Nephron (organoid): ENCODE measurements at regions not wholly inside any gene's neighbourhood (a gene's known extent, or its start where the extent isn't known, plus 50 kb on each side); places are given as distances from the start of the nearest gene placed in this dataset.
A peak's percentile ranks its signal among the peaks of the same experiment; 100 is the strongest.

Experiments used
- H3K27ac Mint-ChIP-seq, 3 experiments: 2 replicates each; pipeline ENCODE4 v1.8.0; 2020; ENCODE audit warnings: mixed read lengths in 3 of 3, mild to moderate bottlenecking in 2 of 3, moderate library complexity in 1 of 3
- H3K27me3 Mint-ChIP-seq: 2 replicates; pipeline ENCODE4 v1.8.0; 2021; ENCODE audit warnings: low read depth, mild to moderate bottlenecking, moderate library complexity, mixed read lengths
- H3K36me3 Mint-ChIP-seq: 2 replicates; pipeline ENCODE4 v1.8.0; 2020; ENCODE audit warnings: low read depth, mixed read lengths
- H3K4me1 Mint-ChIP-seq: 2 replicates; pipeline ENCODE4 v1.8.0; 2020; ENCODE audit warnings: mixed read lengths
- H3K4me3 Mint-ChIP-seq, 3 experiments: 2 replicates each; pipeline ENCODE4 v1.8.0; 2020; ENCODE audit warnings: mild to moderate bottlenecking in 3 of 3, mixed read lengths in 3 of 3, moderate library complexity in 2 of 3
- H3K9me3 Mint-ChIP-seq: 2 replicates; pipeline ENCODE4 v1.8.0; 2020; ENCODE audit warnings: mixed read lengths
- CTCF ChIP-seq, 3 experiments: fragments of 200-600 bp; sonication (generic); IDR thresholded peaks; one replicate each; pipeline ENCODE4 v1.5.0; 2021; ENCODE audit warnings: antibody characterized with exemption in 3 of 3; ENCODE audit not compliant: unreplicated experiment in 3 of 3

GRCh38 chr10:78260680-78261079, 227.0 kb downstream of the RPS24 start:
- Mint-ChIP-seq H3K4me3 (no peak overlapping the region), H3K4me1 (peaks cover 28% of the 10 kb centered on the region), H3K27me3 (no peaks in the 10 kb centered on the region), H3K36me3 (no peaks in the 10 kb centered on the region), H3K27ac (peak overlapping the region in 2 of 3 experiments; percentile 8 to 19), H3K9me3 (no peaks in the 10 kb centered on the region)
- no peak for TF ChIP-seq CTCF (IDR thresholded peaks at IDR 0.05; ENCODE audit: unreplicated experiment in 3 of 3)

- no peaks in the 10 kb centered on the region for H3K27me3 Mint-ChIP-seq
- no peak overlapping the region for H3K4me3 Mint-ChIP-seq
- H3K36me3 Mint-ChIP-seq: no peaks in the 10 kb centered on the region
- no peak overlapping the region for H3K27ac Mint-ChIP-seq
- H3K9me3 Mint-ChIP-seq: no peaks in the 10 kb centered on the region
- no peak for TF ChIP-seq CTCF (IDR thresholded peaks at IDR 0.05; ENCODE audit: unreplicated experiment in 3 of 3)
- H3K4me1 Mint-ChIP-seq: peaks cover 33% of the 10 kb centered on the region
Measured at GRCh38 chr10:78261291-78261690, 227.6 kb downstream of the RPS24 start.

- Mint-ChIP-seq H3K27me3 (no peaks in the 10 kb centered on the region), H3K4me3 (no peak overlapping the region), H3K27ac (no peak overlapping the region), H3K36me3 (no peaks in the 10 kb centered on the region), H3K9me3 (peaks cover 4% of the 10 kb centered on the region), H3K4me1 (peaks cover 44% of the 10 kb centered on the region)
- no peak for TF ChIP-seq CTCF (IDR thresholded peaks at IDR 0.05; ENCODE audit: unreplicated experiment in 3 of 3)
Measured at GRCh38 chr10:78262860-78263259, 229.2 kb downstream of the RPS24 start.

- no peaks in the 10 kb centered on the region for H3K27me3 Mint-ChIP-seq
- no peak for TF ChIP-seq CTCF (IDR thresholded peaks at IDR 0.05; ENCODE audit: unreplicated experiment in 3 of 3)
- H3K4me1 Mint-ChIP-seq: peaks cover 51% of the 10 kb centered on the region
- peaks cover 4% of the 10 kb centered on the region for H3K9me3 Mint-ChIP-seq
- H3K4me3 Mint-ChIP-seq: no peak overlapping the region
- no peaks in the 10 kb centered on the region for H3K36me3 Mint-ChIP-seq
- H3K27ac Mint-ChIP-seq: no peak overlapping the region
Measured at GRCh38 chr10:78263521-78263988, 229.9 kb downstream of the RPS24 start.

- TF ChIP-seq CTCF (IDR thresholded peaks at IDR 0.05; ENCODE audit: unreplicated experiment in 3 of 3): no peak
- no peaks in the 10 kb centered on the region for H3K27me3 Mint-ChIP-seq
- no peak overlapping the region for H3K27ac Mint-ChIP-seq
- H3K9me3 Mint-ChIP-seq: peaks cover 4% of the 10 kb centered on the region
- H3K4me1 Mint-ChIP-seq: peaks cover 59% of the 10 kb centered on the region
- H3K36me3 Mint-ChIP-seq: no peaks in the 10 kb centered on the region
- no peak overlapping the region for H3K4me3 Mint-ChIP-seq
Measured at GRCh38 chr10:78264361-78264760, 230.7 kb downstream of the RPS24 start.

GRCh38 chr10:78266741-78267469, 233.2 kb downstream of the RPS24 start:
- Mint-ChIP-seq H3K4me3 (peak overlapping the region in 1 of 3 experiments; percentile 13), H3K27me3 (no peaks in the 10 kb centered on the region), H3K27ac (peak overlapping the region; percentile 13 to 75 (median 56)), H3K9me3 (peaks cover 4% of the 10 kb centered on the region), H3K36me3 (no peaks in the 10 kb centered on the region), H3K4me1 (peaks cover 45% of the 10 kb centered on the region)
- TF ChIP-seq CTCF (IDR thresholded peaks at IDR 0.05; ENCODE audit: unreplicated experiment in 3 of 3): no peak
